GM04503 (cell line): ENCODE measurements at regions not wholly inside any gene's neighbourhood (a gene's known extent, or its start where the extent isn't known, plus 50 kb on each side); places are given as distances from the start of the nearest gene placed in this dataset.

Source experiments
- DNase-seq: peaks from one replicate; pipeline ENCODE4 v3.0.0-alpha.2; 2012; ENCODE audit warnings: low read depth

- DNase-seq = no peak
These were observed 1111.6 kb upstream of the ZEB2 start for GRCh38 chr2:145631561-145631960.

GRCh38 chr2:145626301-145626700 is 1106.4 kb upstream of the ZEB2 start:
- DNase-seq = no peak

DNA sequence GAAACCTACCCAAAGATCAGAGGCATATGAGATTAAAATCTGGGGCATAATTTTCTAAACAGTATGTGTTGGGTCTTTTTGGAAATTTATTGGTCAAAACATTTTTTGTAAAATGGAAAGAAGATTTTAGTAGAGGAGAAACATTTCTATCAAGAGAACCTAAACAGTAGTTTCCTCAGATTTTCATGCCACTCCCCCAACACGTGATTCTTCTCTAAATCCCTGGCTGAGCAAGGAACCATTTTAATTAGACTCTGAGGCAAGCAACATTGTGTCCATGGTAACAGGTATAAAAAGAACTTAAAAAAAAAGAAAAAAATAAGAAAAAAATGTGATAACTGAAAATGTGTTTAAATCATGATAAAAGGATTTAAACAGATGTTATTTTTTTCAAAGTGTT is 1105.2 kb upstream of the ZEB2 start:
- no peak for DNase-seq

DNA sequence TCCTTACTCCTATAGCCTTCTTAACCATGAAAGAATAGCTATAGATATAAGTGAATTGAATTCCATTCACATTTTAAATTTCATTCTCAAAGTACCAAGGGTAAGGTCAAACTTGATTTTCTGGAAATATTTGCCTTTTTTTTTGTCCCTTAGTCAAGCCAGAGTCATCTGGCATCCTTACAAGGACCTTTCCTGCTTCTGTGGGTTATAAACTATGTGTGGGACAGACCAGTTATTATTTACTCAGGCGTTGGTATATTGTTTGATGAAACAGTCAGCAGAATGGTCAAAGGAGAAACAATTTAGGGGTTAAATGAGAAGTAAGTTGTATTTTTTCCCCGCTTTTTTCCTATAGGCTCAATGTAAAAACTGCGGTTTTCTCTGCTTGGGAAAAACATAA is 1103.2 kb upstream of the ZEB2 start:
- DNase-seq = peak; percentile 49

- DNase-seq = no peak
These were observed 1102.4 kb upstream of the ZEB2 start for GRCh38 chr2:145622285-145622684.

DNA sequence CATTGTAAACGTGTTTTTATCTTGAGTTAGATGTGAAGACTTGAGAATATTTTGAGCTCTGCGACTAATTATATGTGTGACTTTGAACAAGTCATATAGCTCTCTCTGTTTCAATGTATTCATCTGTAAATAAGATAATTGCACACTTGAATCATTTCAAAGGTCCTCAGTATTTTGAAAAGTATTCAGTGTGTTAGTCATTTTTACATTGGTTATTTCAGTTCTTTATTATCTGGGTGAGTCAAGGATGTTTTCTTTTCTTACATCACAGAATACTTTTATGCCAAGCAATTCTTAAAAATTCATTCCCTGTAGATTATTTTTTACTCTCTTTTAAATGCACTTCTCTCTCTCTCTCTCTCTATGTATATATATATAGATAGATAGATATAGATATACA is 1098.0 kb upstream of the ZEB2 start:
- DNase-seq = no peak

DNA sequence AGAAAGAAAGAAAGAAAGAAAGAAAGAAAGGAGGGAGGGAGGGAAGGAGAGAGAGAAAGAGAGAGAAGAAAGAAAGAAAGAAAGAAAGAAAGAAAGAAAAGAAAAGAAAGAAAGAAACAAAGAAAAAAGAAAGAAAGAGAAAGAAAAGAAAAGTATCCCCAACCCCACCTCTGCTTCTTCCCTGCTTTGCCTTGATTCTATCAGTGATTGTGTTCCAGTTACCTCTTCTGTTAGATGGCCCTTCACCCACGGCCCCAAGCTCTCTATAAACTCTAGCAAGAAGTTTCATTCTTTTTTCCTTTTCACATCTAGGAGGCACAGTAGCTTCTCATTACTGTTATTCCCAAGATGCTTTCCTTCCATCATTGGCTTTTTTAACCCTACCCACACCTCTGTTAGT is 1097.5 kb upstream of the ZEB2 start:
- no peak for DNase-seq

DNA sequence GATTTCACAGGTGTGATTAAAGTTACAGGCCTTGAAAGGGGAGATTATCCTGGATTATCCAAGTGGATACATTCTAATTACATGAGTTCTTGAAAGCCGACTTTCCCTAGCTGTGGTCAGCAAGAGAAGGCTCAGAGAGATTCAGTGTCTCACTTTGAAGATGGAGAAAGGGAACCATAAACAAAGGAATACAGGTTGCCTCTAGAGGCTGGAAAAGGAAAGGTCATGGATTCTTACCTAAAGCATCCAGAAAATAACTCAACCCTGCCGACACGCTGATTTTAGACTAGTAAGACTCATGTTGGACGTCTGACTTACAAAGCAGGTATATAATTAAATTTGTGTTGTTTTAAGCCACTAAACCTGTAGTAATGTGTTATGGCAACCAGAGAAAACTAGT is 1095.7 kb upstream of the ZEB2 start:
- no peak for DNase-seq

GRCh38 chr2:145609951-145610350 is 1090.0 kb upstream of the ZEB2 start:
- DNase-seq = no peak

DNA sequence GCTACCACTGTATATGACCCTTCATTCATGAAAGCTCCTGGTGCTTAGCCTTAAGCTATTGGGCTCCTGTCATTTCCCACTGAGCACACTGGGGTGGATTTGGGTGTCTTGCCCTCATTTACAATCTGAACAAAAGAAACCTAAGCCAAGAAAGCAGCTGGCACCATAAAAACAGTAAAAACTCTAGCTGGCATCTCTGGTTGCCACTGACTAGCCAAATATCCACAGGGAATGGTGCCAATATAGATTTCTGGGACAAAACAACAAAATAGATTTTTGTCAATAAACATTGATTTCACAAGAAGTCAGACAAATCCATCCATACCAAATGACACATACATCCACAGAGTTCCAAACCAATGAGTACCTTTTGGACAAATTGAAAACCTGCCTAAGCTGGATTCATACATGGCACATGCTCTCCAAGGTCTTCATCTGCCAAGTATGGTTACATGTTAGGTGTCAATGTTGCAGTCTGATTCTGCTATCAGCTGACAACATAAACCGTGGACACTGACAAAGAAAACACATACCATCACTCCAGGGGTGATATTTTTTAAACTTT is 1081.5 kb upstream of the ZEB2 start:
- no peak for DNase-seq

DNA sequence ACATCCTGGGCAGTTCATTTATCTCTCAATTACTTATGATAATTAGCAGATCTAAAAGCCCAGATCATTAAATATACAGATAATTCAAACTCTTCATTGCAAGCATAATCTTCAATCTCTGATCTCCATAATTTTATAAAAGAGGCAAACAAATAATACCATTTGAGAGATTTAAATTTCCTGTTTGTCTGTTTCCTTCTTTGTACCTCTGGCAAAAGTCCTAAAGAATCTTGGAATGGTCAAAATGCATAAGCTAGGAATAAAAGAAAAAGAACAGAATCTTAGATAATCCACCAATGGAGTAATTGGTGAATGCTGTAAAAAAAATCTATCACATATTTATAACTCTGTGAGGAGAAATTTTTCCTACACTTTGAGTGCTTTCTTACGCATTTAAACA is 1080.9 kb upstream of the ZEB2 start:
- DNase-seq = no peak

- peak; percentile 40 for DNase-seq
These were observed 1079.8 kb upstream of the ZEB2 start for GRCh38 chr2:145599756-145600155.

DNA sequence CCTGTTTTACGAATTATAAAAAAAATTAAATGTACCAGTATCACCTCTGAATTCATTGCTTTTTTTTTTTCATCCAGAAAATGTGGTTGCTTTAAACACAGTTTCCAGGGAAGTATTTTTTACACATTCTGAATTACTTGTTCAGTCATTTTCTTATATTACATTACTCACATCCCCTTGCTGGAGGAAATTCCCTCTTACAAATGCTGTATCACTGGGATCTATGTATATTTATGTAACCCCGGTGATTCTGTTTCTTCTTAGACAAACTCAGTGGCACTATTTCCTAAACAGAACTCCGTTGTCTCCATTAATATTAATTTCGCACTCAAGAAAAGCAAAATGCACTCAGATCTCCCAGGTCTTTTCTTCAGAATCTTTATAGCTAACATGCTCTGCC is 1078.5 kb upstream of the ZEB2 start:
- DNase-seq = no peak

DNA sequence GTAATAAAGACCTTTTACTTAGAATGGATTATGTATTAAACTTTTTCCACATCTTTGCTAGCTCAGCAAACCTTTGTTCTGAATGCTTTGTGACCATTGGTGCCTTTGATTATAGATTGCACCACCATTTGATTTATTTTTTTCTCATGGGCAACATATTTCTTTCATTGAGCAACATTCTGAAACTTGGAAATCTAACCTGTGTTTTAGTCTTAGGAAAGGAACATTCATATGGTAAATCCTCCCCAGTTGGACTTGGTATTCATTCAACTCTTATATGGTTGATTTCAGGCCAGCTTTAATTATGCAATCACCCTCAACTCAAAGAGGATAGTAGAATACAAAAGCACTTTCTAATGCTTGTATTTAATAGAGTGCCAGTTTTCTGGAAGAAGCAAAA is 1077.9 kb upstream of the ZEB2 start:
- DNase-seq = no peak

GRCh38 chr2:145597006-145597405 is 1077.1 kb upstream of the ZEB2 start:
- no peak for DNase-seq

- no peak for DNase-seq
These were observed 1076.5 kb upstream of the ZEB2 start for GRCh38 chr2:145596416-145596815.

DNA sequence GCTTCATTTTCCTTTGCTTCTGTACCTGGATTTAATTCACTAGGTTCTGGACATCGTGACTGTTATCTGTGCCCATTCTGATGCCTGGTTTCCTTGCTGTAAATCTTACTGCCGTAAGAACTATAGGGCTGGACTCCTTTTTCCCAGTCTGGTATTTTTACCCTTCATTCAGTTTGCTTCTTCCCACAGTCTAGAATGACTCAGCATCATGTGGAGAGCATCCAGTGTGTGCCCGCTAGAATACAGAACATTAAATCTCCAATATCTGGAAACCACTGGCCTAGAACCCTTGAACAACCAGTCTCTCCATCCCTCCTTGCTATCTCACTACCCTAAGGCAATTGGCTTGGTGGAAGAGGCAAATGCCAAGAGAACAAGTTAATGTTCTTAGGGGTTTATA is 1075.4 kb upstream of the ZEB2 start:
- DNase-seq = no peak

- DNase-seq = peak; percentile 65
These were observed 1074.2 kb upstream of the ZEB2 start for GRCh38 chr2:145593991-145594614.

GRCh38 chr2:145593280-145593679 is 1073.4 kb upstream of the ZEB2 start:
- no peak for DNase-seq

GRCh38 chr2:145592361-145592760 is 1072.4 kb upstream of the ZEB2 start:
- DNase-seq = no peak

GRCh38 chr2:145591109-145591809 is 1071.3 kb upstream of the ZEB2 start:
- DNase-seq = no peak

GRCh38 chr2:145587922-145588321 is 1068.0 kb upstream of the ZEB2 start:
- no peak for DNase-seq

DNA sequence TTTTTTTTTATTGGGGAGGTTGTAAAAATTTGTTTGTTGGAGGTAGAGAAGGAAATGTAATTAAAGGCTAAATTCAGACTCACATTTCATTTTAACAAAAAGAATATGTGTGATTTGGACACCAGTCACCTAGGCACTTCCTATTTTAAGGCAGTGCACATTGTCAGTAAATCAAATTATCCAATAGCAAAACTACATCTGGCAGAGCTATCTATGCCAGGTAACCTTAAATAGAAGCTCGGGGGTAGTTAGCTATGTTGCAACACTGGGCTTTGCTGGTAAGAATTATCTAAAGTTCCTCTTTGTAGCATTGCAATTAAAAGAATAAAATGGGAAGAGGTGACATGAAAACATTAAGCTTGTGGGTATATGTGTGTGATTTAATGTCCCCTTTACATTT is 1064.4 kb upstream of the ZEB2 start:
- DNase-seq = no peak

DNA sequence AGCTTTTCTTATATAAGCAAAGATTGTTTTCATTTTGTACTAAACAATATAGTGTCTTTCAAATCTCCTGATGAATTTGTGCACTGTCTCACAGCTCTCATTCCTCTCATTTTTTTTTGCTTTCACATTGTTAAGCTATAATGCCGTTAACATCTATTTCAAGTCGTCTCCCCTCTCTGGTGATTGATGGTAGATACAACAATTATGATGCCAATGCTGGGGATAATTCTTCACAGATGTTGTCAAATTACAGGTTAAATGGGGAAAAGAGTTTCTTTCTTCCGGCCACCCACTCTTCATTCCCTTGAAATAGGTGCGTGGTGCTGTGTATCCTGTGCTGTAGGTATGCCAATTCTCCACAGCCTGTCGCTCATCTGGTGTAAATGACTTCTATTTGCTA is 1053.7 kb upstream of the ZEB2 start:
- DNase-seq = no peak
